ENCODE measurements at regions not wholly inside any gene's neighbourhood (a gene's known extent, or its start where the extent isn't known, plus 50 kb on each side); places are given as distances from the start of the nearest gene placed in this dataset.
"Not testable (repeated sequence)": the region's sequence is repeated elsewhere in the genome, so short reads cannot be mapped to it uniquely, and the experiment has no call there.

DNA sequence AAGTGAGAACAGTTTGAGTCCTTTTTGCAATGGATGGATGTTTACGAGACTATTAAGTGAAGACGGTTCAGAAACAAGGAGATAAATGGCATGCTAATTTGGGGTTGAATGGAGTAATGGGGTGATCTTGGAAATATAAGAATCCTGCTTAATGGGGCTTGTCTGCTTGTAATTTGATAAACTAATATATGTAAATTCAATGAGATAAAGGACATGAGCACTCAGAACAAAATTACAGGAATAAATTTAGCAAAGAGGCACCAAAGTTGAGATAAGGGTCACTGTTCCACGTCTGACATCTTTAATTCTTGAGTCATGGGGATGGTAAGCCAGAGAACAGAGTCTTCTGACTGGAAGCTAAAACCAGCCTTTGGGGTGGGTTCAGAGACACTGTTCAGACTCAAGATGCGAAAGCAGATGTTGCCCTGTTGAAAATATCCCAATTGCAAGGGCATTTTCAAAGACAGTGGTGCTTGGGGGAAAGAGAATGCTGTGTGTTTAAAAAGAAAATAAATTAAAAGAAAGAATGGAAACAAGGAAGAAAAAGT is 67.8 kb upstream of the CHRNB4 start:
- peak overlapping the region; percentile 26; the same call in 1 of the 2 replicates for H3K4me3 ChIP-seq
- no peak overlapping the region for H3K27ac ChIP-seq
- TF ChIP-seq FOXP2 (optimal IDR thresholded peaks at IDR 0.05; ENCODE audit: control extremely low read depth, extremely low read length, insufficient read depth) (no peak), POLR2AphosphoS5 (IDR thresholded peaks at IDR 0.05; ENCODE audit: borderline replicate concordance, low read depth, low read length) (no peak), EZH2 (IDR thresholded peaks at IDR 0.05) (no peak)
- no peaks in the 10 kb centered on the region for H3K9me3 ChIP-seq (ENCODE audit: low read depth, low read length)
- no peak overlapping the region for H3K9ac ChIP-seq (ENCODE audit: insufficient read length)
- DNase-seq (ENCODE audit: low read depth, low spot score) = no peak
- H3K36me3 ChIP-seq (ENCODE audit: insufficient read depth, low read length) = no peaks in the 10 kb centered on the region

DNA sequence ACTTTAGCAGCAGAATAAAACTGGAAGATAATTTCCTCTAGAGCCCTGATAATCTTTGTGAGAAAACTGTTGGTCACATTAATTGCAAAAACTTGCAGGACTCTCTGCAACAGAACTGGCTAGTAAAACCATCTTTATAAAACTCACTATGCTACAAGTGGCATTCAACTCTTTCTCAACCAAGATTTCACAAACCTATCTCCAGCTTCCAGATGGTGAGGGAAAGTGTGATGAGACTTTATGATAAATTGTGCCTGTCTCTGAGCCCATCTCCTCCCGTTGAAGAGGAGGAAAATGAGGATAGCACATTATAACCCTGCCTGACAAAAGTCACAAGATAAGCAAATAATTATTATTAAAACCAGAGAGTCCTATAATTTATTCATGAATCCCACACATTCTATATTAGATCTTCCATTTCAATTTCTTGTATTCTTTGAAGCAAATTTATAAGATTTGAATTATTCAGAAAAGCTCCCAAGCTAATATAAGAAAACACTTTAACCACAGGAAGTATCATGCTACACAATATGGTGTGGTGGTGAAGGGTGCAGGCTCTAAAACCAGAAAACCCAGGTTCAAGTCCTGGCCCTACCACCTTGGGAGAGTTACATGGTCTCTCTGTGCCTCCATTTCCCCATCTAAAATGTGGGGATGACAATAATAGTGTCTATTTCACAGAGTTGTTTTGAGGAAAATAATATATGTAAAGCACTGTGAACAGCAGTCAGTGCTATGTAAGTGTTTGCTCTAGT is 65.6 kb upstream of the CHRNB4 start:
- H3K9me3 ChIP-seq (ENCODE audit: low read depth, low read length); H3K27ac ChIP-seq; H3K4me3 ChIP-seq; H3K36me3 ChIP-seq (ENCODE audit: insufficient read depth, low read length); DNase-seq (ENCODE audit: low read depth, low spot score); H3K9ac ChIP-seq (ENCODE audit: insufficient read length): not testable (repeated sequence)

DNA sequence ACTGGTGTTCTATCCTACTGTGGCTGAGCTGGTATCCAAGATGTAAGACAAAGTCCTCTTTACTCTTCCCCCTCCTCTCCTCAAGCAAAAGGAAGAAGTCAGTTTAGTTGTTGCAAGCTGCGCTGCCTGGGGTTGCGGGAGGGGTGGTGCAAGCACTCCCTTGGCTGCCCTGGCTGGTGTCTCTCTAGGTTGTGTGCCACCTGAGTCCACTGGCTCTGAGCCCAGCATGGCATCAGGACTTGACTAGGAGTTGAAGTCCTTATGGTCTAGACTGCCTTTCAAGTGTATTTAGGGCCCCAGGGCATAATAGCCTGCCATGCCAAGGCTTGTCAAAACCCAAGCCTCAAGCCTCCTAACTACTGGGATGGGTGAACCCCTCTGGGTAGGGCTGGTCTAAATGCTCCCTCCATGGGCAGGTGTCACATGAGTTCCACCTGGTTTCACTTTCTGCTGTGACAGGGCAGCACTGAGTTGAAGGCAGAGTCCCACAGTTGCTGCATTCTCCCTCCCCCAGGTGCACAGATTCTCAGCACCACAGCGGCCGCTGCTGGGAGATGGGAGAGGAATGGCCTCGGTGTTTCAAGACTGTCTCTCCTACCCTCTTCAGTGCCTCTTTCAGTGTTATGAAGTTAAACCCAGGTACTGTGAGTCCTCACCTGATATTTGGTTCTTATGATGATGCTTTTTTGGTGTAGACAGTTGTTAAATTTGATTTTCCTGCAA is 62.5 kb upstream of the CHRNB4 start:
- H3K27ac ChIP-seq; H3K9ac ChIP-seq (ENCODE audit: insufficient read length); H3K4me3 ChIP-seq; H3K36me3 ChIP-seq (ENCODE audit: insufficient read depth, low read length); DNase-seq (ENCODE audit: low read depth, low spot score); H3K9me3 ChIP-seq (ENCODE audit: low read depth, low read length): not testable (repeated sequence)

GRCh38 chr15:78702609-78703333 is 61.8 kb upstream of the CHRNB4 start:
- H3K9ac ChIP-seq (ENCODE audit: insufficient read length) = no peak overlapping the region
- no peak for DNase-seq (ENCODE audit: low read depth, low spot score)
- H3K36me3 ChIP-seq (ENCODE audit: insufficient read depth, low read length) = no peaks in the 10 kb centered on the region
- H3K9me3 ChIP-seq (ENCODE audit: low read depth, low read length) = no peaks in the 10 kb centered on the region
- H3K27ac ChIP-seq = no peak overlapping the region
- no peak for TF ChIP-seq POLR2AphosphoS5 (IDR thresholded peaks at IDR 0.05; ENCODE audit: borderline replicate concordance, low read depth, low read length)
- TF ChIP-seq EZH2 (IDR thresholded peaks at IDR 0.05) = no peak
- no peak for TF ChIP-seq FOXP2 (optimal IDR thresholded peaks at IDR 0.05; ENCODE audit: control extremely low read depth, extremely low read length, insufficient read depth)
- H3K4me3 ChIP-seq = no peak overlapping the region

DNA sequence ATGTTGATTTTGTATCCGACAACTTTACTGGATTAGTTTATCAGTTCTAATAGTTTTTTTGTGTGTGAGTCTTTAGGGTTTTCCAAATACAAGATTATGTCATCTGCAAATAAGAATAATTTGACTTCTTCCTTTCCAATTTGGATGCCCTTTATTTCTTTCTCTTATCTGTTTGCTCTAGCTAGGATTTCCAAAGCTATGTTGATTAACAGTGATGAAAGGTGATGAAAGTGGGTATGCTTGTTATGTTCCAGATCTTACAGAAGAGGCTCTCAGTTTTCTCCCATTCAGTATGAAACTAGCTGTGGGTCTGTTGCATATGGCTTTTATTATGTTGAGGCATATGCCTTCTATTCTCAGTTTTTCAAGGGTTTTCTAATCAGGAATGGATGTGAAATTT is 56.4 kb upstream of the CHRNB4 start:
- Histone ChIP-seq H3K27ac (no peak overlapping the region), H3K36me3 (ENCODE audit: insufficient read depth, low read length) (no peaks in the 10 kb centered on the region), H3K9me3 (ENCODE audit: low read depth, low read length) (no peaks in the 10 kb centered on the region), H3K9ac (ENCODE audit: insufficient read length) (no peak overlapping the region), H3K4me3 (no peak overlapping the region)
- TF ChIP-seq FOXP2 (optimal IDR thresholded peaks at IDR 0.05; ENCODE audit: control extremely low read depth, extremely low read length, insufficient read depth) (no peak), EZH2 (IDR thresholded peaks at IDR 0.05) (no peak), POLR2AphosphoS5 (IDR thresholded peaks at IDR 0.05; ENCODE audit: borderline replicate concordance, low read depth, low read length) (no peak)
- no peak for DNase-seq (ENCODE audit: low read depth, low spot score)

- TF ChIP-seq EZH2 (IDR thresholded peaks at IDR 0.05) (no peak), POLR2AphosphoS5 (IDR thresholded peaks at IDR 0.05; ENCODE audit: borderline replicate concordance, low read depth, low read length) (no peak), FOXP2 (optimal IDR thresholded peaks at IDR 0.05; ENCODE audit: control extremely low read depth, extremely low read length, insufficient read depth) (no peak)
- Histone ChIP-seq H3K36me3 (ENCODE audit: insufficient read depth, low read length) (no peaks in the 10 kb centered on the region), H3K27ac (no peak overlapping the region), H3K9me3 (ENCODE audit: low read depth, low read length) (no peaks in the 10 kb centered on the region), H3K9ac (ENCODE audit: insufficient read length) (no peak overlapping the region), H3K4me3 (no peak overlapping the region)
- no peak for DNase-seq (ENCODE audit: low read depth, low spot score)
These were observed 55.4 kb upstream of the CHRNB4 start for GRCh38 chr15:78696436-78696835.

DNA sequence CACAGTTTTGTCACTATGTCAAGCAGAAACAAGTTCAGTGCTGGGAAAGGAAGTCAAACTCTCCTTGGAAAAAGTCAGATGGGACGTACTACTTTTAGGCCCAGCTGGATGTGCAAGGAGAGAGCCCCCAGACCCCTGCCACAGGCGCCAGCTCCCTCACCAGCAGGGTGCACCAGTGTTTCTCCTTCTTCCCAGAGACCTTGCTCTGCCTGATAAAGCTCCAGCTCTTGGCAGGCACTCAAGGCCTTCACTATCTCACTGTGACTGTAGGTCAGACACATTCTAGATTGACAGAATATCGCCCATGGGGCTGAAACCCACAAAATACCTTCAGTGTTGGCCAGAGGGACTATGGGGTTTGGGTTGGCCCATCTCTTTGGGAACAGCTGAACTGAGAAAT is 54.8 kb upstream of the CHRNB4 start:
- no peak overlapping the region for H3K27ac ChIP-seq
- TF ChIP-seq EZH2 (IDR thresholded peaks at IDR 0.05) (no peak), FOXP2 (optimal IDR thresholded peaks at IDR 0.05; ENCODE audit: control extremely low read depth, extremely low read length, insufficient read depth) (no peak), POLR2AphosphoS5 (IDR thresholded peaks at IDR 0.05; ENCODE audit: borderline replicate concordance, low read depth, low read length) (no peak)
- H3K36me3 ChIP-seq (ENCODE audit: insufficient read depth, low read length) = no peaks in the 10 kb centered on the region
- no peak overlapping the region for H3K4me3 ChIP-seq
- DNase-seq (ENCODE audit: low read depth, low spot score) = no peak
- no peaks in the 10 kb centered on the region for H3K9me3 ChIP-seq (ENCODE audit: low read depth, low read length)
- no peak overlapping the region for H3K9ac ChIP-seq (ENCODE audit: insufficient read length)

GRCh38 chr15:78695046-78695671 is 54.1 kb upstream of the CHRNB4 start:
- no peak for TF ChIP-seq EZH2 (IDR thresholded peaks at IDR 0.05)
- no peak for TF ChIP-seq FOXP2 (optimal IDR thresholded peaks at IDR 0.05; ENCODE audit: control extremely low read depth, extremely low read length, insufficient read depth)
- no peak for TF ChIP-seq POLR2AphosphoS5 (IDR thresholded peaks at IDR 0.05; ENCODE audit: borderline replicate concordance, low read depth, low read length)
- Histone ChIP-seq H3K27ac (no peak overlapping the region), H3K4me3 (no peak overlapping the region), H3K36me3 (ENCODE audit: insufficient read depth, low read length) (no peaks in the 10 kb centered on the region), H3K9ac (ENCODE audit: insufficient read length) (no peak overlapping the region), H3K9me3 (ENCODE audit: low read depth, low read length) (no peaks in the 10 kb centered on the region)
- DNase-seq (ENCODE audit: low read depth, low spot score) = no peak

All from SK-N-MC (cell line).